Kidney tubule cell (primary cell): ENCODE measurements at regions not wholly inside any gene's neighbourhood (a gene's known extent, or its start where the extent isn't known, plus 50 kb on each side); places are given as distances from the start of the nearest gene placed in this dataset.
A peak's percentile ranks its signal among the peaks of the same experiment; 100 is the strongest.

Source experiments
- DNase-seq: peaks from one replicate; pipeline ENCODE4 v3.0.0-alpha.2; 2018; ENCODE audit warnings: low spot score

GRCh38 chr3:28089527-28089897 is 151.9 kb upstream of the CMC1 start:
- no peak for DNase-seq

GRCh38 chr3:28099296-28099695 is 142.1 kb upstream of the CMC1 start:
- DNase-seq = no peak

- no peak for DNase-seq
Observed at GRCh38 chr3:28101705-28102104, 139.7 kb upstream of the CMC1 start.

GRCh38 chr3:28103861-28104260 is 137.6 kb upstream of the CMC1 start:
- no peak for DNase-seq

- no peak for DNase-seq
Observed at GRCh38 chr3:28104896-28105534, 136.4 kb upstream of the CMC1 start.

- no peak for DNase-seq
Observed at GRCh38 chr3:28109829-28110228, 131.6 kb upstream of the CMC1 start.

- DNase-seq = no peak
Observed at GRCh38 chr3:28110869-28111268, 130.6 kb upstream of the CMC1 start.

GRCh38 chr3:28114893-28115292 is 126.5 kb upstream of the CMC1 start:
- DNase-seq = no peak

GRCh38 chr3:28115316-28115715 is 126.1 kb upstream of the CMC1 start:
- peak; percentile 2 for DNase-seq

- no peak for DNase-seq
Observed at GRCh38 chr3:28117598-28117997, 123.8 kb upstream of the CMC1 start.

GRCh38 chr3:28118087-28118486 is 123.3 kb upstream of the CMC1 start:
- no peak for DNase-seq

- no peak for DNase-seq
Observed at GRCh38 chr3:28122227-28122626, 119.2 kb upstream of the CMC1 start.

- DNase-seq = no peak
Observed at GRCh38 chr3:28124882-28125281, 116.5 kb upstream of the CMC1 start.

- no peak for DNase-seq
Observed at GRCh38 chr3:28125342-28125741, 116.1 kb upstream of the CMC1 start.

GRCh38 chr3:28130836-28131235 is 110.6 kb upstream of the CMC1 start:
- no peak for DNase-seq

GRCh38 chr3:28132941-28133340 is 108.5 kb upstream of the CMC1 start:
- DNase-seq = no peak

- DNase-seq = no peak
Observed at GRCh38 chr3:28134198-28134597, 107.2 kb upstream of the CMC1 start.

- no peak for DNase-seq
Observed at GRCh38 chr3:28134792-28135375, 106.5 kb upstream of the CMC1 start.

- DNase-seq = no peak
Observed at GRCh38 chr3:28136607-28137216, 104.7 kb upstream of the CMC1 start.

- DNase-seq = no peak
Observed at GRCh38 chr3:28138043-28138610, 103.3 kb upstream of the CMC1 start.

- no peak for DNase-seq
Observed at GRCh38 chr3:28139288-28139687, 102.1 kb upstream of the CMC1 start.

GRCh38 chr3:28139967-28140634 is 101.3 kb upstream of the CMC1 start:
- no peak for DNase-seq

- DNase-seq = no peak
Observed at GRCh38 chr3:28140664-28141063, 100.8 kb upstream of the CMC1 start.
